Panc1 (cell line): ENCODE measurements at regions not wholly inside any gene's neighbourhood (a gene's known extent, or its start where the extent isn't known, plus 50 kb on each side); places are given as distances from the start of the nearest gene placed in this dataset.

ENCODE experiments used
- POLR2AphosphoS5 ChIP-seq: IDR thresholded peaks from 2 replicates; pipeline ENCODE4 v1.6.1; 2012; ENCODE audit warnings: mild to moderate bottlenecking, low read depth, low read length, moderate library complexity
- SIN3A ChIP-seq: IDR thresholded peaks from 2 replicates; pipeline ENCODE4 v1.6.1; 2012; ENCODE audit warnings: low read depth, mild to moderate bottlenecking, low read length, moderate library complexity, borderline replicate concordance; ENCODE audit not compliant: insufficient read depth
- TCF7L2 ChIP-seq: IDR thresholded peaks from 2 replicates; pipeline ENCODE4 v1.6.1; 2011; ENCODE audit warnings: mild to moderate bottlenecking, low read depth, low read length, inconsistent platforms
- TF ChIP-seq, protein P1 (sequence below): fragments of 450-650 bp; IDR thresholded peaks from 2 replicates; pipeline ENCODE4 v1.5.1; 2017; ENCODE audit warnings: mild to moderate bottlenecking

DNA sequence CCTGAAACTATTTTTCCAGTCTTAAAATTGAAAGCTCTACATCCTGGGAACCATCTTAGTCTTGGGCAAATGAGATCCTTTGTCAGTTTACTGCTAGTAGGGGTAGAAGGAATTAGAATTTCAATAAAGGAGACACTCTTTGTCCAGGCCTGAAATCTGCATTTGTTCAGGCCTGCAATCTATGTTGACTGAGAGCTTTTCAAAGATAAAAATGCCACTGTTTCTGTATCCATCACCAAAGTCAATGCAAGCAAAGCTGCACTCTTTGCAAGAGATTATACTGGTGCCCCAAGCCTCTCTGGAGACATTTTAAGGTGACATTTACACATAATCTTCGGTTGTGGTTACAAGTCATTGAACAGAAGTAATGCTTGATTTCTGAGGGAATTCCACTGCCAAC is 135.7 kb downstream of the CTH start:
- no peak for TF ChIP-seq POLR2AphosphoS5
- TF ChIP-seq, protein P1, sequence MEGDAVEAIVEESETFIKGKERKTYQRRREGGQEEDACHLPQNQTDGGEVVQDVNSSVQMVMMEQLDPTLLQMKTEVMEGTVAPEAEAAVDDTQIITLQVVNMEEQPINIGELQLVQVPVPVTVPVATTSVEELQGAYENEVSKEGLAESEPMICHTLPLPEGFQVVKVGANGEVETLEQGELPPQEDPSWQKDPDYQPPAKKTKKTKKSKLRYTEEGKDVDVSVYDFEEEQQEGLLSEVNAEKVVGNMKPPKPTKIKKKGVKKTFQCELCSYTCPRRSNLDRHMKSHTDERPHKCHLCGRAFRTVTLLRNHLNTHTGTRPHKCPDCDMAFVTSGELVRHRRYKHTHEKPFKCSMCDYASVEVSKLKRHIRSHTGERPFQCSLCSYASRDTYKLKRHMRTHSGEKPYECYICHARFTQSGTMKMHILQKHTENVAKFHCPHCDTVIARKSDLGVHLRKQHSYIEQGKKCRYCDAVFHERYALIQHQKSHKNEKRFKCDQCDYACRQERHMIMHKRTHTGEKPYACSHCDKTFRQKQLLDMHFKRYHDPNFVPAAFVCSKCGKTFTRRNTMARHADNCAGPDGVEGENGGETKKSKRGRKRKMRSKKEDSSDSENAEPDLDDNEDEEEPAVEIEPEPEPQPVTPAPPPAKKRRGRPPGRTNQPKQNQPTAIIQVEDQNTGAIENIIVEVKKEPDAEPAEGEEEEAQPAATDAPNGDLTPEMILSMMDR: no peak
- TF ChIP-seq SIN3A: no peak
- TF ChIP-seq TCF7L2: no peak
